Brain microvascular endothelial cell (primary cell): ENCODE measurements at regions not wholly inside any gene's neighbourhood (a gene's known extent, or its start where the extent isn't known, plus 50 kb on each side); places are given as distances from the start of the nearest gene placed in this dataset.
A peak's percentile ranks its signal among the peaks of the same experiment; 100 is the strongest.
"Not testable (repeated sequence)": the region's sequence is repeated elsewhere in the genome, so short reads cannot be mapped to it uniquely, and the experiment has no call there.

Source experiments
- DNase-seq: peaks from one replicate; pipeline ENCODE4 v3.0.0-alpha.2; 2020
- H3K27ac ChIP-seq: fragments of 250-450 bp; sonication (Bioruptor Pico); 2 replicates; pipeline ENCODE4 v1.5.1; 2020; ENCODE audit warnings: mild to moderate bottlenecking, moderate library complexity
- H3K27me3 ChIP-seq: fragments of 250-450 bp; sonication (Bioruptor Pico); replicated peaks from 2 replicates; pipeline ENCODE4 v1.5.1; 2020; ENCODE audit warnings: mild to moderate bottlenecking
- H3K36me3 ChIP-seq: fragments of 250-450 bp; sonication (Bioruptor Pico); replicated peaks from 2 replicates; pipeline ENCODE4 v1.5.1; 2020; ENCODE audit warnings: mild to moderate bottlenecking
- H3K4me3 ChIP-seq: 2 replicates; pipeline ENCODE4 v1.5.1; 2011; ENCODE audit warnings: low read depth, mild to moderate bottlenecking, control low read depth, low read length, moderate library complexity
- CTCF ChIP-seq: IDR thresholded peaks from 2 replicates; pipeline ENCODE4 v1.5.1; 2011; ENCODE audit warnings: low read depth, mild to moderate bottlenecking, moderate library complexity, low read length, control low read depth, inconsistent platforms; ENCODE audit errors: missing control alignments
- in situ Hi-C: cut with HindIII; loops from 2 replicates; pipeline ENCODE4 v1.10.0; 2017; ENCODE audit warnings: low sequenced_read_pairs, low pct_ligation_motif_present

GRCh38 chr20:5484346-5484745, 126.5 kb downstream of the GPCPD1 start:
- TF ChIP-seq CTCF: no peak
- no peak overlapping the region for H3K4me3 ChIP-seq
- in situ Hi-C loops: no loop called here
- no peaks in the 10 kb centered on the region for H3K36me3 ChIP-seq
- no peaks in the 10 kb centered on the region for H3K27me3 ChIP-seq
- no peak for DNase-seq
- H3K27ac ChIP-seq: no peak overlapping the region

GRCh38 chr20:5482791-5483190, 128.0 kb downstream of the GPCPD1 start:
- DNase-seq: peak; percentile 27
- H3K27me3 ChIP-seq: no peaks in the 10 kb centered on the region
- H3K27ac ChIP-seq: no peak overlapping the region
- no peak for TF ChIP-seq CTCF
- H3K4me3 ChIP-seq: no peak overlapping the region
- in situ Hi-C loops: no loop called here
- H3K36me3 ChIP-seq: no peaks in the 10 kb centered on the region

GRCh38 chr20:5481872-5482271, 128.9 kb downstream of the GPCPD1 start:
- Histone ChIP-seq H3K27ac (no peak overlapping the region), H3K27me3 (no peaks in the 10 kb centered on the region), H3K4me3 (no peak overlapping the region), H3K36me3 (no peaks in the 10 kb centered on the region)
- no peak for DNase-seq
- in situ Hi-C loops: no loop called here
- TF ChIP-seq CTCF: no peak

GRCh38 chr20:5480824-5481600, 129.8 kb downstream of the GPCPD1 start:
- TF ChIP-seq CTCF: no peak
- in situ Hi-C loops: no loop called here
- Histone ChIP-seq H3K36me3 (no peaks in the 10 kb centered on the region), H3K27ac (no peak overlapping the region), H3K4me3 (no peak overlapping the region), H3K27me3 (no peaks in the 10 kb centered on the region)
- DNase-seq: no peak

GRCh38 chr20:5474646-5475550, 135.9 kb downstream of the GPCPD1 start:
- TF ChIP-seq CTCF: no peak
- no peak overlapping the region for H3K27ac ChIP-seq
- no peak for DNase-seq
- no peaks in the 10 kb centered on the region for H3K27me3 ChIP-seq
- H3K36me3 ChIP-seq: no peaks in the 10 kb centered on the region
- no peak overlapping the region for H3K4me3 ChIP-seq
- in situ Hi-C loops: no loop called here

GRCh38 chr20:5471866-5472265, 138.9 kb downstream of the GPCPD1 start:
- H3K27me3 ChIP-seq, H3K4me3 ChIP-seq, DNase-seq, H3K27ac ChIP-seq, H3K36me3 ChIP-seq, in situ Hi-C loops: not testable (repeated sequence)
